Suppressor macrophage treated with lipopolysaccharide for 4 hours (primary cell): ENCODE measurements at regions not wholly inside any gene's neighbourhood (a gene's known extent, or its start where the extent isn't known, plus 50 kb on each side); places are given as distances from the start of the nearest gene placed in this dataset.

Source experiments
- DNase-seq: peaks from one replicate; pipeline ENCODE4 v3.0.0-alpha.2; 2020

GRCh38 chr21:35351434-35351833 lies 302.3 kb upstream of the RUNX1 start:
- DNase-seq, result no peak

GRCh38 chr21:35350965-35351364 lies 301.9 kb upstream of the RUNX1 start:
- no peak for DNase-seq

- no peak for DNase-seq
These were observed 300.4 kb upstream of the RUNX1 start for GRCh38 chr21:35349376-35350080.

- DNase-seq, result no peak
These were observed 299.6 kb upstream of the RUNX1 start for GRCh38 chr21:35348686-35349085.

GRCh38 chr21:35346697-35347096 lies 297.6 kb upstream of the RUNX1 start:
- no peak for DNase-seq

GRCh38 chr21:35345954-35346353 lies 296.9 kb upstream of the RUNX1 start:
- no peak for DNase-seq

GRCh38 chr21:35344582-35344981 lies 295.5 kb upstream of the RUNX1 start:
- no peak for DNase-seq

GRCh38 chr21:35343046-35343819 lies 294.1 kb upstream of the RUNX1 start:
- DNase-seq, result peak; percentile 57

- peak; percentile 18 for DNase-seq
These were observed 293.3 kb upstream of the RUNX1 start for GRCh38 chr21:35342440-35342839.

- DNase-seq, result no peak
These were observed 291.2 kb upstream of the RUNX1 start for GRCh38 chr21:35340273-35340672.

- peak; percentile 12 for DNase-seq
These were observed 290.0 kb upstream of the RUNX1 start for GRCh38 chr21:35338881-35339632.

- DNase-seq, result no peak
These were observed 289.2 kb upstream of the RUNX1 start for GRCh38 chr21:35338281-35338680.

GRCh38 chr21:35337573-35337972 lies 288.5 kb upstream of the RUNX1 start:
- no peak for DNase-seq

GRCh38 chr21:35336534-35336933 lies 287.4 kb upstream of the RUNX1 start:
- DNase-seq, result no peak

- DNase-seq, result no peak
These were observed 286.9 kb upstream of the RUNX1 start for GRCh38 chr21:35335951-35336446.

GRCh38 chr21:35333831-35334618 lies 284.9 kb upstream of the RUNX1 start:
- peak; percentile 34 for DNase-seq

GRCh38 chr21:35332841-35333426 lies 283.8 kb upstream of the RUNX1 start:
- no peak for DNase-seq

- DNase-seq, result no peak
These were observed 281.0 kb upstream of the RUNX1 start for GRCh38 chr21:35329940-35330660.

GRCh38 chr21:35328856-35329455 lies 279.9 kb upstream of the RUNX1 start:
- DNase-seq, result no peak

GRCh38 chr21:35326677-35327076 lies 277.6 kb upstream of the RUNX1 start:
- DNase-seq, result no peak

GRCh38 chr21:35325953-35326352 lies 276.9 kb upstream of the RUNX1 start:
- DNase-seq, result no peak
